IMR-90 (cell line): ENCODE measurements at regions not wholly inside any gene's neighbourhood (a gene's known extent, or its start where the extent isn't known, plus 50 kb on each side); places are given as distances from the start of the nearest gene placed in this dataset.

Source experiments
- ATAC-seq: fragments of 200-7000 bp; cut with Tn5 transposase; 2 replicates; pipeline ENCODE4 v1.9.1; 2020; ENCODE audit warnings: low read depth, mild to moderate bottlenecking, moderate library complexity
- BruUV-seq: library from RNA; stranded (reverse); fragments of 400-500 nt; replicated peaks from 2 replicates; lab custom pipeline; 2021; lab: Mats Ljungman, UMichigan
- CTCF ChIA-PET: fragments of 300-600 bp; formaldehyde crosslinking; extraction: SDS; loops from one replicate; lab custom pipeline; 2021; ENCODE audit warnings: antibody characterized with exemption; lab: Yijun Ruan, JAX
- POLR2A ChIA-PET: fragments of 300-600 bp; sonication (Branson Sonifier 250); formaldehyde crosslinking; loops from one replicate; lab custom pipeline; 2022; ENCODE audit warnings: antibody characterized with exemption; ENCODE audit not compliant: unreplicated experiment; lab: Charles Lee
- DNase-seq: peaks from one replicate; pipeline ENCODE4 v3.0.0; 2013
- H2AFZ ChIP-seq: replicated peaks from 2 replicates; pipeline ENCODE3; 2013; ENCODE audit warnings: low read length, mild to moderate bottlenecking; ENCODE audit not compliant: poor library complexity
- H2AK5ac ChIP-seq: 2 replicates; pipeline ENCODE4 v1.6.1; 2013; ENCODE audit warnings: low read depth, low read length, inconsistent platforms
- H2AK9ac ChIP-seq: replicated peaks from 2 replicates; pipeline ENCODE3; 2013; ENCODE audit warnings: mild to moderate bottlenecking, low read depth, low read length, moderate library complexity; ENCODE audit not compliant: poor library complexity
- H2BK120ac ChIP-seq: 2 replicates; pipeline ENCODE4 v1.6.1; 2013; ENCODE audit warnings: low read depth, low read length, inconsistent platforms
- H2BK15ac ChIP-seq: 3 replicates; pipeline ENCODE4 v1.6.1; 2013; ENCODE audit warnings: low read depth, low read length, inconsistent platforms
- H2BK20ac ChIP-seq: 2 replicates; pipeline ENCODE4 v1.6.1; 2013; ENCODE audit warnings: low read depth, mild to moderate bottlenecking, inconsistent platforms, low read length, moderate library complexity
- H2BK5ac ChIP-seq: 2 replicates; pipeline ENCODE4 v1.6.1; 2013; ENCODE audit warnings: mild to moderate bottlenecking, low read depth, low read length, inconsistent platforms; ENCODE audit not compliant: poor library complexity, severe bottlenecking
- H3K14ac ChIP-seq: replicated peaks from 2 replicates; pipeline ENCODE4 v1.6.1; 2013; ENCODE audit warnings: low read depth, low read length, inconsistent platforms
- H3K18ac ChIP-seq: 2 replicates; pipeline ENCODE4 v1.6.1; 2013; ENCODE audit warnings: low read depth, low read length, control low read depth
- H3K23ac ChIP-seq: 2 replicates; pipeline ENCODE4 v1.6.1; 2013; ENCODE audit warnings: low read depth, low read length, inconsistent platforms
- H3K27ac ChIP-seq: 2 replicates; pipeline ENCODE4 v1.5.1; 2013; ENCODE audit warnings: mild to moderate bottlenecking, control low read depth, low read length; ENCODE audit not compliant: insufficient read depth
- H3K27me3 ChIP-seq: 2 replicates; pipeline ENCODE4 v1.6.1; 2013; ENCODE audit warnings: low read length; ENCODE audit not compliant: control insufficient read depth, insufficient read depth
- H3K36me3 ChIP-seq: 2 replicates; pipeline ENCODE4 v1.6.1; 2013; ENCODE audit warnings: low read length, mixed read lengths; ENCODE audit not compliant: control insufficient read depth, insufficient read depth
- H3K4ac ChIP-seq: 2 replicates; pipeline ENCODE4 v1.6.1; 2013; ENCODE audit warnings: low read depth, low read length, inconsistent platforms
- H3K4me1 ChIP-seq: 2 replicates; pipeline ENCODE4 v1.6.1; 2013; ENCODE audit warnings: low read length, mixed read lengths; ENCODE audit not compliant: control insufficient read depth, insufficient read depth
- H3K4me2 ChIP-seq: 2 replicates; pipeline ENCODE4 v1.6.1; 2013; ENCODE audit warnings: low read depth, mild to moderate bottlenecking, control low read depth, low read length, moderate library complexity
- H3K4me3 ChIP-seq: 2 replicates; pipeline ENCODE4 v1.5.1; 2013; ENCODE audit warnings: low read depth, mild to moderate bottlenecking, control low read depth, low read length, moderate library complexity; ENCODE audit not compliant: insufficient read depth
- H3K56ac ChIP-seq: 2 replicates; pipeline ENCODE4 v1.6.1; 2013; ENCODE audit warnings: low read length, inconsistent platforms; ENCODE audit not compliant: insufficient read depth; ENCODE audit errors: extremely low read depth
- H3K79me1 ChIP-seq, 2 experiments: 2 replicates each; pipeline ENCODE4 v1.6.1; 2013; ENCODE audit warnings: low read length in 2 of 2, inconsistent platforms in 1 of 2, low read depth in 1 of 2
- H3K9ac ChIP-seq: 2 replicates; pipeline ENCODE4 v1.6.1; 2013; ENCODE audit warnings: low read depth, low read length, control low read depth
- H3K9me1 ChIP-seq: 2 replicates; pipeline ENCODE4 v1.6.1; 2013; ENCODE audit warnings: low read length, inconsistent platforms; ENCODE audit not compliant: insufficient read depth
- H3K9me3 ChIP-seq: 2 replicates; pipeline ENCODE4 v1.6.1; 2013; ENCODE audit warnings: low read length; ENCODE audit not compliant: control insufficient read depth, insufficient read depth
- H4K20me1 ChIP-seq: 2 replicates; pipeline ENCODE4 v1.6.1; 2013; ENCODE audit warnings: low read length, inconsistent platforms; ENCODE audit not compliant: insufficient read depth
- H4K5ac ChIP-seq: 2 replicates; pipeline ENCODE4 v1.6.1; 2013; ENCODE audit warnings: mild to moderate bottlenecking, low read depth, low read length, control low read depth
- H4K8ac ChIP-seq, 2 experiments: 2 replicates each; pipeline ENCODE4 v1.6.1; 2013; ENCODE audit warnings: low read depth in 2 of 2, low read length in 2 of 2, control low read depth in 1 of 2, inconsistent platforms in 1 of 2
- H4K91ac ChIP-seq: 2 replicates; pipeline ENCODE4 v1.6.1; 2013; ENCODE audit warnings: low read depth, low read length, inconsistent platforms; ENCODE audit not compliant: insufficient read depth
- BHLHE40 ChIP-seq: fragments of 150-350 bp; IDR thresholded peaks from 2 replicates; pipeline ENCODE4 v1.6.1; 2016; ENCODE audit warnings: mild to moderate bottlenecking, low read depth, low read length
- CEBPB ChIP-seq: IDR thresholded peaks from 2 replicates; pipeline ENCODE4 v1.6.1; 2012; ENCODE audit warnings: low read depth, low read length, improper control_type of control experiment
- MAZ ChIP-seq: IDR thresholded peaks from 2 replicates; pipeline ENCODE4 v1.6.1; 2012; ENCODE audit warnings: low read depth, mild to moderate bottlenecking, low read length, improper control_type of control experiment, moderate library complexity, borderline replicate concordance
- MXI1 ChIP-seq: IDR thresholded peaks from 2 replicates; pipeline ENCODE4 v1.6.1; 2012; ENCODE audit warnings: low read depth, mild to moderate bottlenecking, low read length, moderate library complexity, borderline replicate concordance
- POLR2A ChIP-seq: IDR thresholded peaks from 2 replicates; pipeline ENCODE4 v1.6.1; 2012; ENCODE audit warnings: mild to moderate bottlenecking, low read depth, low read length
- RAD21 ChIP-seq: IDR thresholded peaks from 2 replicates; pipeline ENCODE4 v1.6.1; 2012; ENCODE audit warnings: low read length, improper control_type of control experiment
- SMC3 ChIP-seq: fragments of 150-350 bp; IDR thresholded peaks from 2 replicates; pipeline ENCODE4 v1.6.1; 2016; ENCODE audit warnings: low read depth, mild to moderate bottlenecking, antibody characterized with exemption, low read length, moderate library complexity
- dilution Hi-C: fragments of 300-500 bp; cut with HindIII; formaldehyde crosslinking; loops from one replicate; pipeline ENCODE4 v1.14.3; 2018; ENCODE audit warnings: low sequenced_read_pairs; ENCODE audit not compliant: unreplicated experiment
- in situ Hi-C: fragments of 300-500 bp; cut with MboI; formaldehyde crosslinking; loops from 3 replicates; pipeline ENCODE4 v1.14.3; 2019; ENCODE audit warnings: low sequenced_read_pairs, inconsistent platforms, mixed read lengths
- intact Hi-C: fragments of 100-400 bp; cut with micrococcal nuclease; formaldehyde crosslinking; loops from 2 replicates; pipeline ENCODE4 v1.10.0; 2022
- TF ChIP-seq, protein P1 (sequence below): fragments of 150-350 bp; IDR thresholded peaks from 2 replicates; pipeline ENCODE4 v1.6.1; 2016; ENCODE audit warnings: low read depth, mild to moderate bottlenecking, low read length, moderate library complexity, borderline replicate concordance
- TF ChIP-seq, protein P2 (sequence below): conservative IDR thresholded peaks from 2 replicates; pipeline ENCODE4 v1.5.1; 2012; ENCODE audit warnings: mild to moderate bottlenecking, low read depth, low read length, improper control_type of control experiment

DNA sequence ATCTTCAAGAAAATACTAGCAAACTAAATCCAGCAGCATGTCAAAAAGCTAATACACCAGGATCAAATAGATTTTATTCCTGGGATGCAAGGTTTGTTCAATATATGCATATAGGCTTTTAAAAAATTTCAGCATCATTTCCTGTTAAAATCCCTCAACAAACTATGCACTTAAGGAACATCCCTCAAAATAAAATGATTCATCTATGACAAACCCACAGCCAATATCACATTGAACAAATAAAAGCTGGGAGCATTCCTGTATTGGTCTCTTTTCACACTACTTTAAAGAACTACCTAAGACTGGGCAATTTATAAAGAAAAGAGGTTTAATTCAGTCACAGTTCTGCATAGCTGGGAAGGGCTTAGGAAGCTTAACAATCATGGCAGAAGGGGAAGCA, 726.7 kb downstream of the GRXCR1 start:
- Histone ChIP-seq H4K91ac (no peak overlapping the region), H2AK5ac (no peak overlapping the region), H2BK5ac (no peak overlapping the region), H4K20me1 (no peaks in the 10 kb centered on the region), H3K9me1 (no peaks in the 10 kb centered on the region), H3K56ac (no peak overlapping the region), H2AFZ (no peak overlapping the region), H3K9me3 (no peaks in the 10 kb centered on the region; the same call in 1 of the 2 replicates), H3K27me3 (no peaks in the 10 kb centered on the region), H3K4ac (no peak overlapping the region), H3K4me2 (no peak overlapping the region), H3K4me3 (no peak overlapping the region), H3K79me1 (no peaks in the 10 kb centered on the region), H3K36me3 (no peaks in the 10 kb centered on the region), H2BK15ac (no peak overlapping the region), H3K9ac (no peak overlapping the region), H3K27ac (no peak overlapping the region), H3K23ac (no peak overlapping the region), H2BK120ac (no peak overlapping the region), H2BK20ac (no peak overlapping the region), H3K4me1 (no peaks in the 10 kb centered on the region), H3K18ac (no peak overlapping the region), H4K5ac (no peak overlapping the region), H4K8ac (no peak overlapping the region), H2AK9ac (no peak overlapping the region), H3K14ac (no peak overlapping the region)
- ATAC-seq (no peak), DNase-seq (no peak)
- no TSS peak for BruUV-seq
- in situ Hi-C loops = no loop called here
- no peak for TF ChIP-seq BHLHE40
- TF ChIP-seq CEBPB = no peak
- TF ChIP-seq, protein P1, sequence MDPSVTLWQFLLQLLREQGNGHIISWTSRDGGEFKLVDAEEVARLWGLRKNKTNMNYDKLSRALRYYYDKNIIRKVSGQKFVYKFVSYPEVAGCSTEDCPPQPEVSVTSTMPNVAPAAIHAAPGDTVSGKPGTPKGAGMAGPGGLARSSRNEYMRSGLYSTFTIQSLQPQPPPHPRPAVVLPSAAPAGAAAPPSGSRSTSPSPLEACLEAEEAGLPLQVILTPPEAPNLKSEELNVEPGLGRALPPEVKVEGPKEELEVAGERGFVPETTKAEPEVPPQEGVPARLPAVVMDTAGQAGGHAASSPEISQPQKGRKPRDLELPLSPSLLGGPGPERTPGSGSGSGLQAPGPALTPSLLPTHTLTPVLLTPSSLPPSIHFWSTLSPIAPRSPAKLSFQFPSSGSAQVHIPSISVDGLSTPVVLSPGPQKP = no peak
- TF ChIP-seq MAZ = no peak
- TF ChIP-seq MXI1 = no peak
- TF ChIP-seq SMC3 = no peak
- TF ChIP-seq RAD21 = no peak
- TF ChIP-seq, protein P2, sequence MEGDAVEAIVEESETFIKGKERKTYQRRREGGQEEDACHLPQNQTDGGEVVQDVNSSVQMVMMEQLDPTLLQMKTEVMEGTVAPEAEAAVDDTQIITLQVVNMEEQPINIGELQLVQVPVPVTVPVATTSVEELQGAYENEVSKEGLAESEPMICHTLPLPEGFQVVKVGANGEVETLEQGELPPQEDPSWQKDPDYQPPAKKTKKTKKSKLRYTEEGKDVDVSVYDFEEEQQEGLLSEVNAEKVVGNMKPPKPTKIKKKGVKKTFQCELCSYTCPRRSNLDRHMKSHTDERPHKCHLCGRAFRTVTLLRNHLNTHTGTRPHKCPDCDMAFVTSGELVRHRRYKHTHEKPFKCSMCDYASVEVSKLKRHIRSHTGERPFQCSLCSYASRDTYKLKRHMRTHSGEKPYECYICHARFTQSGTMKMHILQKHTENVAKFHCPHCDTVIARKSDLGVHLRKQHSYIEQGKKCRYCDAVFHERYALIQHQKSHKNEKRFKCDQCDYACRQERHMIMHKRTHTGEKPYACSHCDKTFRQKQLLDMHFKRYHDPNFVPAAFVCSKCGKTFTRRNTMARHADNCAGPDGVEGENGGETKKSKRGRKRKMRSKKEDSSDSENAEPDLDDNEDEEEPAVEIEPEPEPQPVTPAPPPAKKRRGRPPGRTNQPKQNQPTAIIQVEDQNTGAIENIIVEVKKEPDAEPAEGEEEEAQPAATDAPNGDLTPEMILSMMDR = no peak
- TF ChIP-seq POLR2A = no peak
- CTCF ChIA-PET = no interaction called here
- POLR2A ChIA-PET = no interaction called here
- intact Hi-C loops = no loop called here
- dilution Hi-C loops = no loop called here
